AG04450 (cell line): ENCODE measurements at regions not wholly inside any gene's neighbourhood (a gene's known extent, or its start where the extent isn't known, plus 50 kb on each side); places are given as distances from the start of the nearest gene placed in this dataset.
A peak's percentile ranks its signal among the peaks of the same experiment; 100 is the strongest.

Experiments
- CTCF ChIA-PET: fragments of 300-600, 350-600 bp; formaldehyde crosslinking; extraction: SDS; loops from one replicate; lab custom pipeline; 2022; ENCODE audit warnings: antibody characterized with exemption, inconsistent platforms; lab: Charles Lee
- POLR2A ChIA-PET: fragments of 350-600 bp; formaldehyde crosslinking; extraction: SDS; loops from one replicate; lab custom pipeline; 2021; ENCODE audit warnings: antibody characterized with exemption, inconsistent platforms; lab: Yijun Ruan, JAX
- DNase-seq: peaks from one replicate; pipeline ENCODE4 v3.0.0-alpha.2; 2011; ENCODE audit warnings: low read depth, low spot score
- H3K27ac ChIP-seq: one replicate; pipeline ENCODE4 v1.5.1; 2012; ENCODE audit warnings: low read depth, low read length, control low read depth
- H3K27me3 ChIP-seq: one replicate; pipeline ENCODE4 v1.6.0; 2012; ENCODE audit warnings: low read length; ENCODE audit not compliant: control insufficient read depth, insufficient read depth
- H3K4me3 ChIP-seq: 2 replicates; pipeline ENCODE4 v1.5.1; 2011; ENCODE audit warnings: mild to moderate bottlenecking, low read depth, low read length, control low read depth
- H3K9me3 ChIP-seq: 2 replicates; pipeline ENCODE4 v1.5.1; 2012; ENCODE audit warnings: low read length; ENCODE audit not compliant: control insufficient read depth, insufficient read depth
- CTCF ChIP-seq: IDR thresholded peaks from 2 replicates; pipeline ENCODE4 v1.5.1; 2011; ENCODE audit warnings: low read depth, low read length, control low read depth, inconsistent platforms

DNA sequence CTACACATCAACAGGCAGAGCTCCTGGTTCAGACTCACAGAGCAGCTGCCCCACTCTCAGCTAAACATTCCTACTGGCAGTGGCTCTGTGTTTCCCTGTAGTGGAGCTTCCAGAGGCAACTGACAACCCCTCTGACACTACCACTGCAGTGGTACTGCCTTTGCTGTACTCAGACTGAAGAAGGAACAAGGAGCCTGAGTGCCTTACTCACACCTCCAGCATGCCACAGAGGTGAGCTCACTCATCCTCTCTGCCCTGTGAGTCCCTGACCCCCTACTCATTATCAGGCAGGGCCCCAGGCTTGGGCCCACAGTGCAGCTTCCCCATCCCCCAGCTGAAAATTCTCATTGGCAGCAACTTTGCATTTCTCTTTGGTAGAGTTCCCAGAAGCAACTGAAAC is 240.5 kb upstream of the POF1B start:
- ChIA-PET POLR2A (no interaction called here), CTCF (no interaction called here)
- H3K27ac ChIP-seq, result no peak overlapping the region
- H3K4me3 ChIP-seq, result no peak overlapping the region
- TF ChIP-seq CTCF, result no peak
- no peaks in the 10 kb centered on the region for H3K27me3 ChIP-seq
- DNase-seq, result no peak
- H3K9me3 ChIP-seq, result peaks cover 3% of the 10 kb centered on the region; the same call in 1 of the 2 replicates

DNA sequence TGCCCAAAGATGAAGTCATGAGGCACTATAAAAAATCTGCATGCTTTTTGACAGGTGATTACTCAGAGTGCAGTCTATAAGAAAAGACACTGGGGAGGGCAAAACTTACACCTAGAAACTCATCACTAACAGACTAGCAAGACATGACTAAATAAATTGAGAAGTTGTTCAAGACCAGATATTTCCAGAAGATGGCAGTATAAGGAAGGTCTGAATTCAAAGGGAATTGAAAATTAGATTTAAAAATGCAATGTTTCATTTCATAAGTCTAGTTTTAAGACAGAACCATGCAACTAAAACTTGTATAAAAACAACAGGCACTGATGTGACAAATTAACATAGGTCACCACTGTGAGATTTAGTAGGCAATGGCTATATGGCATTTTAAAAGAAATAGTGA is 232.5 kb upstream of the POF1B start:
- Histone ChIP-seq H3K27ac (no peak overlapping the region), H3K27me3 (no peaks in the 10 kb centered on the region), H3K4me3 (no peak overlapping the region), H3K9me3 (no peaks in the 10 kb centered on the region)
- TF ChIP-seq CTCF, result peak; percentile 30; the same call in 1 of the 2 replicates
- ChIA-PET CTCF (no interaction called here), POLR2A (no interaction called here)
- DNase-seq, result no peak

DNA sequence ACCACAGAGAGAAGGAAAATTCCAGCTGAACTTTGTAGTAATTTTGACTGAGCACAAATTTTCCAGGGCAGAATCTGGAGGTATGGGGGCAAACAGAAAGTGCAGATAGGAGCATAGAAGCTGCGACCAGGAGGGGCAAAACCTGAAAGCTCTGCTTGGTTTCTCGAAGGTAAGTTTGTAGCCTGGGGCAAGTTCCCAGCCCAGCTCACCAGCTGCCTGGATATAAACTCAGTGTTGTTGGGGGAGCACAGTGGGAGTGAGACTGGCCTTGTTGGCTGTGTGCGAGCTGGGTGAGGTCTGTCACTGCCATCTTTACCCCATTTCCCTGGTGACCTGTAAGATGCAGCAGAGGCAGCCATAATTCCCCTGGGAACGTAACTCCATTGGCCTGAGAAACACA is 213.5 kb upstream of the POF1B start:
- ChIA-PET POLR2A (no interaction called here), CTCF (no interaction called here)
- H3K27me3 ChIP-seq, result no peaks in the 10 kb centered on the region
- H3K4me3 ChIP-seq, result no peak overlapping the region
- no peak for DNase-seq
- H3K27ac ChIP-seq, result no peak overlapping the region
- H3K9me3 ChIP-seq, result no peaks in the 10 kb centered on the region
- TF ChIP-seq CTCF, result no peak

- POLR2A ChIA-PET, result no interaction called here
These were observed 212.1 kb upstream of the POF1B start for GRCh38 chrX:85591536-85591935.

DNA sequence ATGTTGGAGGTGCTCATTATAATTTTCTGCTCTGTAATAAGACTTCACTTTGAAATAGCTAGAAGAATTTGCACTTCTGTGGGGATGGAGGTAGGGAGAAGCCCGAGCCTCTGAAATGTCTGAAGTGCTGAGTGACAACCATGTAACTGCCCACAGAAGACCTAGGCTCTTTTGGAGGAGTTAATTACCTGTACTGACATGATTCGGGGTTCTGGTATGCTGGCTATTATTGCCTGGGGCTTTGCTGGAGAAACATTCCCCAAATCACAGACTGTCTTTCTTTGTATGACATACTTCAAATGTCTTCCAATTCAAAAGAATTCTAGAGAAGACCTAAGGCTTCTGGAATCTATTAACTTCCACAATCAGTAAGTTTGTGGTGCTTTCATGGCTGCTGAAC is 211.2 kb upstream of the POF1B start:
- H3K27me3 ChIP-seq, result no peaks in the 10 kb centered on the region
- no peak overlapping the region for H3K27ac ChIP-seq
- no peak overlapping the region for H3K4me3 ChIP-seq
- ChIA-PET POLR2A (no interaction called here), CTCF (no interaction called here)
- no peak for DNase-seq
- TF ChIP-seq CTCF, result no peak
- no peaks in the 10 kb centered on the region for H3K9me3 ChIP-seq

More at GRCh38 chrX:85591536-85591935, 212.1 kb upstream of the POF1B start:
- Histone ChIP-seq H3K27me3 (no peaks in the 10 kb centered on the region), H3K9me3 (no peaks in the 10 kb centered on the region), H3K4me3 (no peak overlapping the region), H3K27ac (no peak overlapping the region)
- no peak for DNase-seq
- TF ChIP-seq CTCF, result no peak
- CTCF ChIA-PET, result no interaction called here
